ENCODE measurements at regions not wholly inside any gene's neighbourhood (a gene's known extent, or its start where the extent isn't known, plus 50 kb on each side); places are given as distances from the start of the nearest gene placed in this dataset.

GRCh38 chr14:22426711-22427110 is 162.3 kb downstream of the DAD1 start:
- TF ChIP-seq EZH2 (IDR thresholded peaks at IDR 0.05; ENCODE audit: borderline replicate concordance, insufficient read depth, low read depth, low read length, poor library complexity, severe bottlenecking) = no peak
- TF ChIP-seq, protein P1, sequence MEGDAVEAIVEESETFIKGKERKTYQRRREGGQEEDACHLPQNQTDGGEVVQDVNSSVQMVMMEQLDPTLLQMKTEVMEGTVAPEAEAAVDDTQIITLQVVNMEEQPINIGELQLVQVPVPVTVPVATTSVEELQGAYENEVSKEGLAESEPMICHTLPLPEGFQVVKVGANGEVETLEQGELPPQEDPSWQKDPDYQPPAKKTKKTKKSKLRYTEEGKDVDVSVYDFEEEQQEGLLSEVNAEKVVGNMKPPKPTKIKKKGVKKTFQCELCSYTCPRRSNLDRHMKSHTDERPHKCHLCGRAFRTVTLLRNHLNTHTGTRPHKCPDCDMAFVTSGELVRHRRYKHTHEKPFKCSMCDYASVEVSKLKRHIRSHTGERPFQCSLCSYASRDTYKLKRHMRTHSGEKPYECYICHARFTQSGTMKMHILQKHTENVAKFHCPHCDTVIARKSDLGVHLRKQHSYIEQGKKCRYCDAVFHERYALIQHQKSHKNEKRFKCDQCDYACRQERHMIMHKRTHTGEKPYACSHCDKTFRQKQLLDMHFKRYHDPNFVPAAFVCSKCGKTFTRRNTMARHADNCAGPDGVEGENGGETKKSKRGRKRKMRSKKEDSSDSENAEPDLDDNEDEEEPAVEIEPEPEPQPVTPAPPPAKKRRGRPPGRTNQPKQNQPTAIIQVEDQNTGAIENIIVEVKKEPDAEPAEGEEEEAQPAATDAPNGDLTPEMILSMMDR (IDR thresholded peaks at IDR 0.05) = no peak
